MM.1S (cell line): ENCODE measurements at regions not wholly inside any gene's neighbourhood (a gene's known extent, or its start where the extent isn't known, plus 50 kb on each side); places are given as distances from the start of the nearest gene placed in this dataset.

Experiments
- DNase-seq: peaks from one replicate; pipeline ENCODE4 v3.0.0-alpha.2; 2015
- H2AFZ ChIP-seq: fragments of 300-600 bp; sonication (generic); 2 replicates; pipeline ENCODE4 v1.6.0; 2016; ENCODE audit warnings: antibody characterized with exemption, low read length
- H3F3A ChIP-seq: fragments of 300-600 bp; sonication (generic); 2 replicates; pipeline ENCODE4 v1.6.1; 2016; ENCODE audit warnings: mild to moderate bottlenecking, antibody characterized with exemption, low read length, moderate library complexity, mixed read lengths; ENCODE audit not compliant: insufficient read depth
- H3K27ac ChIP-seq: fragments of 300-600 bp; sonication (generic); 2 replicates; pipeline ENCODE4 v1.5.1; 2016; ENCODE audit warnings: mild to moderate bottlenecking, low read length
- H3K27me3 ChIP-seq: fragments of 300-600 bp; sonication (generic); replicated peaks from 2 replicates; pipeline ENCODE4 v1.6.0; 2016; ENCODE audit warnings: low read length; ENCODE audit not compliant: insufficient read depth
- H3K36me3 ChIP-seq: fragments of 300-600 bp; sonication (generic); replicated peaks from 2 replicates; pipeline ENCODE4 v1.6.1; 2016; ENCODE audit warnings: mild to moderate bottlenecking, low read length, mixed read lengths; ENCODE audit not compliant: insufficient read depth
- H3K4me1 ChIP-seq: fragments of 300-600 bp; sonication (generic); 2 replicates; pipeline ENCODE4 v1.6.1; 2016; ENCODE audit warnings: low read length, mixed read lengths
- H3K4me2 ChIP-seq: fragments of 300-600 bp; sonication (generic); 2 replicates; pipeline ENCODE4 v1.6.0; 2016; ENCODE audit warnings: low read depth, low read length
- H3K4me3 ChIP-seq: fragments of 300-600 bp; sonication (generic); 2 replicates; pipeline ENCODE4 v1.5.1; 2016; ENCODE audit warnings: low read length, mixed read lengths
- H3K79me2 ChIP-seq: fragments of 300-600 bp; sonication (generic); 2 replicates; pipeline ENCODE4 v1.6.1; 2016; ENCODE audit warnings: mixed run types, low read length, mixed read lengths
- H3K9ac ChIP-seq: fragments of 300-600 bp; sonication (generic); 2 replicates; pipeline ENCODE4 v1.6.1; 2016; ENCODE audit warnings: low read length, mixed read lengths
- H3K9me2 ChIP-seq: fragments of 300-600 bp; sonication (generic); replicated peaks from 2 replicates; pipeline ENCODE4 v1.6.1; 2016; ENCODE audit warnings: mild to moderate bottlenecking, low read length, mixed read lengths; ENCODE audit not compliant: insufficient read depth
- H3K9me3 ChIP-seq: fragments of 300-600 bp; sonication (generic); replicated peaks from 2 replicates; pipeline ENCODE4 v1.6.1; 2016; ENCODE audit warnings: mild to moderate bottlenecking, low read length, mixed read lengths; ENCODE audit not compliant: insufficient read depth
- H4K20me1 ChIP-seq: fragments of 300-600 bp; sonication (generic); 2 replicates; pipeline ENCODE4 v1.6.1; 2016; ENCODE audit warnings: mild to moderate bottlenecking, low read length, moderate library complexity, mixed read lengths; ENCODE audit not compliant: insufficient read depth
- EZH2 ChIP-seq: fragments of 300-600 bp; sonication (generic); optimal IDR thresholded peaks from 2 replicates; pipeline ENCODE3; 2017; ENCODE audit warnings: low read depth, mild to moderate bottlenecking, antibody characterized with exemption, low read length, mixed read lengths
- EZH2phosphoT487 ChIP-seq: fragments of 300-600 bp; sonication (generic); IDR thresholded peaks from 2 replicates; pipeline ENCODE4 v1.6.1; 2018; ENCODE audit warnings: antibody characterized with exemption, low read length
- TF ChIP-seq, protein P1 (sequence below): fragments of 300-600 bp; sonication (generic); IDR thresholded peaks from 2 replicates; pipeline ENCODE4 v1.5.1; 2016; ENCODE audit warnings: antibody characterized with exemption, low read length, mixed read lengths

DNA sequence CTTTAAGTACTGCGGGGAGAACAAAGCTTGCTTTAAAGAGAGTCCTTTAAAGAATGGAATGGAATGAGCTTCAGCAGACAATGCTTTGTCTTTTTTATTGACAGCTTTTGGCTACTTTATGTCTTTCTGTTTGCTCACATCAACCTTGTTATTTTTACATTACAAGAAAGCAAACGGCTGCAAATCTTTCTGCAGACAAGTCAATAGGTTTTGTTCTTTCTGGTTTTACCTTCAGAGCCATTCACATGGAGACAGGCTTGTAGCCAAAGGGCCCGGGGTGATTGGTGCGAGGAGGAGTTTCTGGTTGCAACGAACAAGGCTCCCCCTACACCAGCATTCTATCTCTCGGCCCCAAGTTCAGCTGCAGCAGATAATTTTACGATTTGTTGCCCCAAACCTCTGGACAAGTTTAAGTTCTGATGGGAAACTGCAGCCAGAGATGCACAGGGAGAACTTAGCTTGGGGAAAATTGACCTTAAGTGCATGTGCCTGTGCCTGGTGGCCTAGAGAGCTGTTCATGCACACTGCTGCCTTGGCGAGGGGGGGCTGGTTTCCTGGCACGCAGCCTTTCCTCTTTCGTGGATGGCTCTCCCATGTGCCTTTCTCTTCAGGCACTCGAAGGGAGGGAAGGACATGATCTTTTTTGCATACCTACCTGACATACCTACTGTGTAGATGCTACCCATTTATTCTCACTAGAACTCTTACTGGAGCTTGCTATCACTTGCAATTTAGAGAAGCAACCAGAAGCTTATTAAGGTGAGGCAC, 543.2 kb downstream of the DCDC2C start:
- DNase-seq, result no peak

DNA sequence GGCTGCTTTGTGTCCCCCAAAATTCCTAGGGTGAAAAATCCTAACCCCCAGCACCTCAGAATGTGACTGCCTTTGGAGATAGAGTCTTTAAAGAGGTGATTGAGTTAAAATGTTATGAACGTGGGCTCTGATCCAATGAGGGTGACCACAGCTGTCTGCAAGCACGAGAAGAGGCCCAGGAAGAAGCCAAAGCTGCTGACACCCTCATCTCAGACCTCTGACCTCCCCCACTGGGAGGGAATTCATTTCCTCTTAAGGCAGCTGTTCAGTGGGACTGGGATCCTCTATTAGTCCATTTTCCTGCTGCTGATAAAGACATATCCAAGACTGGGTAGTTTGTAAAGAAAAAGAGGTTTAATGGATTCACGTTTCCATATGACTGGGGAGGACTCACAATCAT, 544.4 kb downstream of the DCDC2C start:
- H3K27me3 ChIP-seq, result no peaks in the 10 kb centered on the region

More for the DNA sequence above, 543.2 kb downstream of the DCDC2C start:
- no peaks in the 10 kb centered on the region for H3K27me3 ChIP-seq
- TF ChIP-seq EZH2 (no peak), EZH2phosphoT487 (no peak)
- TF ChIP-seq, protein P1, sequence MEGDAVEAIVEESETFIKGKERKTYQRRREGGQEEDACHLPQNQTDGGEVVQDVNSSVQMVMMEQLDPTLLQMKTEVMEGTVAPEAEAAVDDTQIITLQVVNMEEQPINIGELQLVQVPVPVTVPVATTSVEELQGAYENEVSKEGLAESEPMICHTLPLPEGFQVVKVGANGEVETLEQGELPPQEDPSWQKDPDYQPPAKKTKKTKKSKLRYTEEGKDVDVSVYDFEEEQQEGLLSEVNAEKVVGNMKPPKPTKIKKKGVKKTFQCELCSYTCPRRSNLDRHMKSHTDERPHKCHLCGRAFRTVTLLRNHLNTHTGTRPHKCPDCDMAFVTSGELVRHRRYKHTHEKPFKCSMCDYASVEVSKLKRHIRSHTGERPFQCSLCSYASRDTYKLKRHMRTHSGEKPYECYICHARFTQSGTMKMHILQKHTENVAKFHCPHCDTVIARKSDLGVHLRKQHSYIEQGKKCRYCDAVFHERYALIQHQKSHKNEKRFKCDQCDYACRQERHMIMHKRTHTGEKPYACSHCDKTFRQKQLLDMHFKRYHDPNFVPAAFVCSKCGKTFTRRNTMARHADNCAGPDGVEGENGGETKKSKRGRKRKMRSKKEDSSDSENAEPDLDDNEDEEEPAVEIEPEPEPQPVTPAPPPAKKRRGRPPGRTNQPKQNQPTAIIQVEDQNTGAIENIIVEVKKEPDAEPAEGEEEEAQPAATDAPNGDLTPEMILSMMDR, result no peak
- no peaks in the 10 kb centered on the region for H3K9me2 ChIP-seq
- H3K36me3 ChIP-seq, result no peaks in the 10 kb centered on the region
- no peaks in the 10 kb centered on the region for H3F3A ChIP-seq
- H3K79me2 ChIP-seq, result no peaks in the 10 kb centered on the region
- no peak overlapping the region for H2AFZ ChIP-seq
- no peaks in the 10 kb centered on the region for H3K4me1 ChIP-seq
- H3K4me2 ChIP-seq, result no peak overlapping the region
- no peak overlapping the region for H3K9ac ChIP-seq
- no peak overlapping the region for H3K27ac ChIP-seq
- H3K4me3 ChIP-seq, result no peak overlapping the region
- H4K20me1 ChIP-seq, result no peaks in the 10 kb centered on the region
- H3K9me3 ChIP-seq, result no peaks in the 10 kb centered on the region

DNA sequence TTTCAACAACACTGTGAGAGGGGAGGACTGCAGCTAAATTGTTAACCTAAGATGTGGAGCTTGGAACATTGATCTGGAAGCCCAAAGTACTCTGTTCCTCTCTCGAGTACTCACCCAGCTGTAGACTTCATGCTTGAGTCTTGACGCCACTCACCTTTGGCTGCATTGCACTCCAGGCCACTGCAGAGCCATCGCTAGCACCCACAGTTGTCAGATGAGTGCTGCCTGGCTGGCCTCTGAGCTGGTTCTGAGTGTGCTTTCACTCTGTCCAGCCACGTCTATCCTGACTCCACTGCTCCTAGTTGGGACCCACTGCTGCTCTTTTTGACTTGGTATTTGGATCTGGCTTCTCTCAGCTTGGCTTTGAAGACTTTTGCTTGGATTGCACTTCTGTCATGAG, 552.1 kb downstream of the DCDC2C start:
- Histone ChIP-seq H3K4me3 (no peak overlapping the region), H3K9me2 (no peaks in the 10 kb centered on the region), H3K9ac (no peak overlapping the region), H3F3A (no peaks in the 10 kb centered on the region), H3K27ac (no peak overlapping the region), H3K9me3 (no peaks in the 10 kb centered on the region), H3K4me2 (no peak overlapping the region), H3K4me1 (no peaks in the 10 kb centered on the region), H4K20me1 (no peaks in the 10 kb centered on the region), H2AFZ (no peak overlapping the region), H3K27me3 (no peaks in the 10 kb centered on the region), H3K79me2 (no peaks in the 10 kb centered on the region), H3K36me3 (no peaks in the 10 kb centered on the region)
- no peak for TF ChIP-seq EZH2
- no peak for TF ChIP-seq EZH2phosphoT487
- TF ChIP-seq, protein P1, result no peak
- DNase-seq, result no peak

More for the DNA sequence above, 544.4 kb downstream of the DCDC2C start:
- Histone ChIP-seq H3K9me3 (no peaks in the 10 kb centered on the region), H3K9ac (no peak overlapping the region), H3K4me1 (no peaks in the 10 kb centered on the region), H3K9me2 (no peaks in the 10 kb centered on the region), H3K27ac (no peak overlapping the region), H3K4me3 (no peak overlapping the region), H3F3A (no peaks in the 10 kb centered on the region), H3K36me3 (no peaks in the 10 kb centered on the region), H4K20me1 (no peaks in the 10 kb centered on the region), H2AFZ (no peak overlapping the region), H3K4me2 (no peak overlapping the region), H3K79me2 (no peaks in the 10 kb centered on the region)
- no peak for DNase-seq
- TF ChIP-seq, protein P1, result no peak
- no peak for TF ChIP-seq EZH2phosphoT487
- no peak for TF ChIP-seq EZH2
